ENCODE measurements at regions not wholly inside any gene's neighbourhood (a gene's known extent, or its start where the extent isn't known, plus 50 kb on each side); places are given as distances from the start of the nearest gene placed in this dataset.
A peak's percentile ranks its signal among the peaks of the same experiment; 100 is the strongest.

DNA sequence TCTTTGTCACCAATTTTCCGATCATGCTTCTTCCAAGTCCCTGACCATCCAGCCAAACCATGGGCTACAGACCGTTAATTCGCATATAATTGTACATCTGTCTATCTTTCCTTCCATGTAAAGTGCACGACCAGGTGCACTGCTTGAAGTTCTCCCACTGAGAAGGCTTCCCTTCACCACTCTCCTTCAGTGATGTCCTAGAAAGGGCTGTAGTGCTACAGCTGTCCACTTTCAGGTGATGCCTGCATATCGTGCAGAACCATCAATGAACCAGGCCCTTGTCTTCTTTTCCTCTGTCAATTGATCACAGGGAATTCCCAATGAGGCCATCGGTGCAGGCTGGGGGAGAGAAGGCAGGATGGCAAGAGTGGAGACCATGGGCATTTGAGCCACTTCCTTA lies 148.9 kb downstream of the TMEM182 start:
- Histone ChIP-seq H3K27me3 (no peaks in the 10 kb centered on the region), H3K4me1 (no peaks in the 10 kb centered on the region), H3K27ac (no peak overlapping the region), H3K36me3 (no peaks in the 10 kb centered on the region), H3K4me3 (no peak overlapping the region), H3K9me3 (no peaks in the 10 kb centered on the region)
- TF ChIP-seq POLR2AphosphoS5 (IDR thresholded peaks at IDR 0.05) (no peak), EP300 (IDR thresholded peaks at IDR 0.05) (no peak), CTCF (IDR thresholded peaks at IDR 0.05) (no peak), POLR2A (IDR thresholded peaks at IDR 0.05) (no peak)
- 92 to 93% methylated on average over 6 of the region's 6 CpGs for WGBS, 2 donors
- intact Hi-C loops (cut with DNase I) = no loop called here
- no peak for DNase-seq

- 73 to 92% methylated on average over 2 of the region's 2 CpGs for WGBS, 2 donors
- no peak overlapping the region for H3K27ac ChIP-seq
- no peaks in the 10 kb centered on the region for H3K27me3 ChIP-seq
- no peaks in the 10 kb centered on the region for H3K9me3 ChIP-seq
- TF ChIP-seq CTCF (IDR thresholded peaks at IDR 0.05) (no peak), POLR2A (IDR thresholded peaks at IDR 0.05) (no peak), POLR2AphosphoS5 (IDR thresholded peaks at IDR 0.05) (no peak), EP300 (IDR thresholded peaks at IDR 0.05) (no peak)
- H3K4me1 ChIP-seq = no peaks in the 10 kb centered on the region
- intact Hi-C loops (cut with DNase I) = no loop called here
- DNase-seq = no peak
- H3K4me3 ChIP-seq = no peak overlapping the region
- no peaks in the 10 kb centered on the region for H3K36me3 ChIP-seq
Measured at GRCh38 chr2:102915128-102915527, 153.3 kb downstream of the TMEM182 start.

GRCh38 chr2:102922321-102922720 lies 160.5 kb downstream of the TMEM182 start:
- 72 to 76% methylated on average over 4 of the region's 4 CpGs for WGBS, 2 donors
- H3K4me1 ChIP-seq = peaks cover 0 to 4% (median under 1%) of the 10 kb centered on the region in 4 donors
- no peaks in the 10 kb centered on the region for H3K27me3 ChIP-seq
- intact Hi-C loops (cut with DNase I) = no loop called here
- no peaks in the 10 kb centered on the region for H3K36me3 ChIP-seq
- no peak for TF ChIP-seq EP300 (IDR thresholded peaks at IDR 0.05)
- DNase-seq = no peak
- no peak overlapping the region for H3K27ac ChIP-seq
- no peaks in the 10 kb centered on the region for H3K9me3 ChIP-seq
- H3K4me3 ChIP-seq = no peak overlapping the region

DNA sequence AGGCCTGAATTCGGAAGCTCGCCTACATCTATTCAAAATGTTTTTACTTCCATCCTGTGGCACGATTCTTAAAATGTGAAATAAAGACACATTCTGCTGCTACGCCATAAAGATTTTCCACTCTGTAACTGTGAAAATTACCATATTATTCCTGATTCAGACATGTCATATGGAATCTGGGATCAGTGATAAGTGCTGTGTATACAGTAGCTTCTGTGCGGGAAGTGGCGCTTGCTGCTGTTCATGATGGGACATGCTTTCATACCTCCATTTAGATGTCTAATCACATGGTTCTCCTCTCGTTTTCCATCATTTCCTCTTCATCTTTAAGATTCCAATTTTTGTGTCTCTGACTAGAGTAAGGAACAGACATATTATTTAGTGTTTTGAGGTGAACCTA lies 163.2 kb downstream of the TMEM182 start:
- no peak for DNase-seq
- Histone ChIP-seq H3K4me1 (peaks cover 0 to 31% (median 10%) of the 10 kb centered on the region in 4 donors), H3K4me3 (no peak overlapping the region), H3K36me3 (no peaks in the 10 kb centered on the region), H3K27ac (no peak overlapping the region), H3K27me3 (no peaks in the 10 kb centered on the region), H3K9me3 (no peaks in the 10 kb centered on the region)
- WGBS, 2 donors = 91 to 92% methylated on average over 7 of the region's 7 CpGs
- no peak for TF ChIP-seq POLR2A (IDR thresholded peaks at IDR 0.05)
- no peak for TF ChIP-seq POLR2AphosphoS5 (IDR thresholded peaks at IDR 0.05)
- no peak for TF ChIP-seq CTCF (IDR thresholded peaks at IDR 0.05)
- TF ChIP-seq EP300 (IDR thresholded peaks at IDR 0.05) = no peak
- intact Hi-C loops (cut with DNase I) = loop anchor here (5.0 kb wide), 1 partner anchor 83 kb away; no protein-coding TSS in a partner anchor

- Histone ChIP-seq H3K4me3 (no peak overlapping the region), H3K36me3 (no peaks in the 10 kb centered on the region), H3K27ac (peak overlapping the region in 3 of 4 donors; percentile 62 to 78 (median 74)), H3K27me3 (no peaks in the 10 kb centered on the region), H3K4me1 (peaks cover 0 to 32% (median 10%) of the 10 kb centered on the region in 4 donors), H3K9me3 (no peaks in the 10 kb centered on the region)
- DNase-seq = peak; percentile 78
- 68 to 71% methylated on average over 5 of the region's 5 CpGs for WGBS, 2 donors
- TF ChIP-seq EP300 (IDR thresholded peaks at IDR 0.05) = peak; percentile 67 to 95 (median 72)
- peak; percentile 74 to 88 (median 82) for TF ChIP-seq POLR2AphosphoS5 (IDR thresholded peaks at IDR 0.05)
- TF ChIP-seq POLR2A (IDR thresholded peaks at IDR 0.05) = no peak
- no peak for TF ChIP-seq CTCF (IDR thresholded peaks at IDR 0.05)
- intact Hi-C loops (cut with DNase I) = loop anchor here (5.0 kb wide), 1 partner anchor 86 kb away; no protein-coding TSS in a partner anchor
Measured at GRCh38 chr2:102927854-102928267, 166.0 kb downstream of the TMEM182 start.

Measured in sigmoid colon (tissue), 6 donors.